SK-N-SH (cell line): ENCODE measurements at regions not wholly inside any gene's neighbourhood (a gene's known extent, or its start where the extent isn't known, plus 50 kb on each side); places are given as distances from the start of the nearest gene placed in this dataset.

Experiments used
- CTCF ChIA-PET: fragments of 300-600, 350-600 bp; formaldehyde crosslinking; extraction: SDS; loops from one replicate; lab custom pipeline; 2021; lab: Yijun Ruan, JAX
- POLR2A ChIA-PET: fragments of 350-600 bp; sonication (Branson Sonifier 250); formaldehyde crosslinking; extraction: SDS; loops from one replicate; lab custom pipeline; 2020; ENCODE audit warnings: antibody characterized with exemption, inconsistent platforms; lab: Yijun Ruan, JAX
- DNase-seq: peaks from one replicate; pipeline ENCODE4 v3.0.0; 2012
- H2AFZ ChIP-seq: fragments of 200-600 bp; sonication (generic); 2 replicates; pipeline ENCODE4 v1.8.1; 2016; ENCODE audit warnings: antibody characterized with exemption, mild to moderate bottlenecking, low read depth
- H3F3A ChIP-seq: fragments of 200-600 bp; sonication (generic); replicated peaks from 2 replicates; pipeline ENCODE3; 2016; ENCODE audit warnings: antibody characterized with exemption, mild to moderate bottlenecking; ENCODE audit not compliant: insufficient read depth
- H3K27ac ChIP-seq, 2 experiments: fragments of 200-500 bp in 1 of 2; fragments of 200-600 bp in 1 of 2; sonication (Bioruptor generic) in 1 of 2; sonication (generic), shearing (Covaris generic) in 1 of 2; 2 replicates each; pipeline versions ENCODE4 v1.5.1 to v1.6.1; 2014 to 2016; ENCODE audit warnings: low read depth in 2 of 2, inconsistent platforms in 1 of 2, low read length in 1 of 2, mild to moderate bottlenecking in 1 of 2, mixed read lengths in 1 of 2
- H3K27me3 ChIP-seq: fragments of 200-600 bp; sonication (generic), shearing (Covaris generic); 2 replicates; pipeline ENCODE4 v1.6.1; 2016; ENCODE audit warnings: mixed run types; ENCODE audit not compliant: insufficient read depth
- H3K36me3 ChIP-seq, 2 experiments: fragments of 200-500 bp in 1 of 2; fragments of 200-600 bp in 1 of 2; sonication (Bioruptor generic) in 1 of 2; sonication (generic) in 1 of 2; replicated peaks in 1 of 2; 2 replicates each; pipeline versions ENCODE3 to v1.5.1; 2014 to 2016; ENCODE audit warnings: low read length in 1 of 2, mild to moderate bottlenecking in 1 of 2; ENCODE audit not compliant: insufficient read depth in 2 of 2, control insufficient read depth in 1 of 2
- H3K4me1 ChIP-seq, 2 experiments: fragments of 200-500 bp in 1 of 2; fragments of 200-600 bp in 1 of 2; sonication (Bioruptor generic) in 1 of 2; sonication (generic), shearing (Covaris generic) in 1 of 2; 2 replicates each; pipeline versions ENCODE4 v1.5.1 to v1.6.1; 2014 to 2016; ENCODE audit warnings: low read depth in 1 of 2, low read length in 1 of 2, mixed run types in 1 of 2; ENCODE audit not compliant: insufficient read depth in 2 of 2, control insufficient read depth in 1 of 2
- H3K4me2 ChIP-seq: fragments of 200-600 bp; sonication (generic), shearing (Covaris generic); 2 replicates; pipeline ENCODE4 v1.6.1; 2017; ENCODE audit warnings: mixed run types
- H3K4me3 ChIP-seq, 2 experiments: fragments of 200-500 bp in 1 of 2; fragments of 200-600 bp in 1 of 2; sonication (Bioruptor generic) in 1 of 2; sonication (generic), shearing (Covaris generic) in 1 of 2; 2 replicates each; pipeline versions ENCODE4 v1.5.1 to v1.8.1; 2014 to 2016; ENCODE audit warnings: low read depth in 2 of 2, inconsistent platforms in 1 of 2, low read length in 1 of 2, mild to moderate bottlenecking in 1 of 2, mixed read lengths in 1 of 2, moderate library complexity in 1 of 2
- H3K79me2 ChIP-seq: fragments of 200-600 bp; sonication (generic); 2 replicates; pipeline ENCODE4 v1.8.1; 2017; ENCODE audit warnings: mild to moderate bottlenecking; ENCODE audit not compliant: insufficient read depth
- H3K9ac ChIP-seq: fragments of 200-600 bp; sonication (generic); 2 replicates; pipeline ENCODE4 v1.6.1; 2017; ENCODE audit warnings: mixed run types
- H3K9me2 ChIP-seq: fragments of 200-600 bp; sonication (generic); 2 replicates; pipeline ENCODE4 v1.6.1; 2017; ENCODE audit warnings: mixed run types
- H3K9me3 ChIP-seq: fragments of 200-600 bp; sonication (generic); 2 replicates; pipeline ENCODE4 v1.6.1; 2017; ENCODE audit warnings: mixed run types, mild to moderate bottlenecking, moderate library complexity
- H4K20me1 ChIP-seq: fragments of 200-600 bp; sonication (generic); 2 replicates; pipeline ENCODE4 v1.6.1; 2017; ENCODE audit warnings: mild to moderate bottlenecking, mixed run types; ENCODE audit not compliant: insufficient read depth
- CHD2 ChIP-seq: fragments of 150-350 bp; IDR thresholded peaks from 2 replicates; pipeline ENCODE4 v1.6.1; 2018; ENCODE audit warnings: low read length; ENCODE audit not compliant: partially characterized antibody
- EP300 ChIP-seq, 2 experiments: IDR thresholded peaks; 2 replicates each; pipeline versions ENCODE4 v1.4.0 to v1.6.1; 2012; ENCODE audit warnings: borderline replicate concordance in 1 of 2, low read depth in 1 of 2, low read length in 1 of 2
- EZH2phosphoT487 ChIP-seq: fragments of 200-600 bp; sonication (generic); IDR thresholded peaks from 2 replicates; pipeline ENCODE4 v1.6.1; 2017; ENCODE audit warnings: low read depth, mixed run types, mild to moderate bottlenecking, antibody characterized with exemption, moderate library complexity, borderline replicate concordance
- FOSL2 ChIP-seq: IDR thresholded peaks from 2 replicates; pipeline ENCODE4 v1.4.0; 2012; ENCODE audit warnings: low read depth, mild to moderate bottlenecking, moderate library complexity, borderline replicate concordance
- FOXJ3 ChIP-seq: sonication (generic); formaldehyde crosslinking; IDR thresholded peaks from 2 replicates; pipeline ENCODE4 v1.5.1; 2020; ENCODE audit warnings: mild to moderate bottlenecking, missing genetic modification reagents
- FOXM1 ChIP-seq: IDR thresholded peaks from 2 replicates; pipeline ENCODE4 v1.4.0; 2012; ENCODE audit warnings: low read depth, mild to moderate bottlenecking
- GABPA ChIP-seq: IDR thresholded peaks from 2 replicates; pipeline ENCODE4 v1.4.0; 2012; ENCODE audit warnings: low read depth, mild to moderate bottlenecking
- GATA2 ChIP-seq: sonication (generic); formaldehyde crosslinking; IDR thresholded peaks from 2 replicates; pipeline ENCODE4 v1.5.0; 2020; ENCODE audit warnings: mild to moderate bottlenecking, missing genetic modification reagents
- IRF3 ChIP-seq: fragments of 150-350 bp; IDR thresholded peaks from 2 replicates; pipeline ENCODE4 v1.6.1; 2016; ENCODE audit warnings: mild to moderate bottlenecking, low read depth, low read length
- MXI1 ChIP-seq: IDR thresholded peaks from 2 replicates; pipeline ENCODE4 v1.6.1; 2012; ENCODE audit warnings: mild to moderate bottlenecking, low read depth, low read length, improper control_type of control experiment
- NFIC ChIP-seq: IDR thresholded peaks from 2 replicates; pipeline ENCODE4 v1.4.0; 2012; ENCODE audit warnings: borderline replicate concordance
- NRF1 ChIP-seq: IDR thresholded peaks from 2 replicates; pipeline ENCODE4 v1.6.1; 2012; ENCODE audit warnings: low read depth, mild to moderate bottlenecking, low read length
- POLR2AphosphoS5 ChIP-seq: IDR thresholded peaks from 2 replicates; pipeline ENCODE4 v1.6.1; 2012; ENCODE audit warnings: low read depth, low read length
- REST ChIP-seq: IDR thresholded peaks from 2 replicates; pipeline ENCODE4 v1.6.1; 2012; ENCODE audit warnings: mild to moderate bottlenecking, low read depth, low read length, moderate library complexity
- RXRA ChIP-seq: IDR thresholded peaks from 2 replicates; pipeline ENCODE4 v1.4.0; 2012; ENCODE audit warnings: low read depth, mild to moderate bottlenecking, borderline replicate concordance
- SIN3A ChIP-seq: IDR thresholded peaks from 2 replicates; pipeline ENCODE4 v1.6.1; 2012; ENCODE audit warnings: low read depth, mild to moderate bottlenecking, low read length, moderate library complexity, borderline replicate concordance
- TAF1 ChIP-seq: IDR thresholded peaks from 2 replicates; pipeline ENCODE4 v1.6.1; 2012; ENCODE audit warnings: low read depth, mild to moderate bottlenecking, low read length, moderate library complexity, borderline replicate concordance
- TEAD4 ChIP-seq: IDR thresholded peaks from 2 replicates; pipeline ENCODE4 v1.4.0; 2012; ENCODE audit warnings: mild to moderate bottlenecking, borderline replicate concordance; ENCODE audit not compliant: insufficient read depth
- USF1 ChIP-seq: IDR thresholded peaks from 2 replicates; pipeline ENCODE4 v1.4.0; 2012; ENCODE audit warnings: low read depth, borderline replicate concordance
- YY1 ChIP-seq: IDR thresholded peaks from 2 replicates; pipeline ENCODE4 v1.4.0; 2012; ENCODE audit warnings: low read depth, mild to moderate bottlenecking
- WGBS: methylation state at CpG from one replicate; pipeline ENCODE4 v1.1.6; 2017; ENCODE audit warnings: low lambda C conversion rate; 5-methylcytosine and 5-hydroxymethylcytosine counted together
- TF ChIP-seq, protein P1 (sequence below): IDR thresholded peaks from 2 replicates; pipeline ENCODE4 v1.4.0; 2012; ENCODE audit warnings: low read depth

DNA sequence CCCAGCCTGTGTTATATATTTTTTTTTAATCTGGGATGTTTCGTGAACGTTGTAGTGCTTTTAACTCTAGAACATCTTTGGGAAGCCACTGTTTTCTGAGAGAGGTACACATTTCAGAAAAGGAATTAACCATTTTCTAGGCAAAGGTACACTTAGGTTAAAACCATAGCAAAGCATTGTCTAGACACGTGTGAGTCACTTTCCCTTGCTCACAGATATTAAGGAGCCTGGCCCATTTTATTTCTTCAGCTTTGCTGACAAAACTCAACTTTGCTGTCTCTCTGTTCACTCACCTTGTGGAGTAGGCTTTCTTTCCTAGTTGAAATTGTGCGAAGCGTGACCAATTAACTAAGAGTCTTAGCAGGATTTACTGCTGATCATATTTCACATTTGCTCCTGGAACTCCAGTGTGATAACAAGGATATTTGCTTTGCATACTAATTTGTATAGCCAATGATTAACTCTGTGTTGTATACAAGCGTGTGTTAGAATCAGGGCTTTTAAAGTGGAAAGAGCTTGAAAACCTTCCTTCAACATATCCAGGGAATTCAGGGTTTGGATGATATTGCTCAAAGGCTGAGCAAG is 215.0 kb upstream of the AGAP1 start:
- CTCF ChIA-PET = interaction anchor here (0.8 kb wide), 1 partner anchor 12 kb away, joined by 3 read pairs; no protein-coding TSS in a partner anchor

GRCh38 chr2:235279965-235280364 is 213.9 kb upstream of the AGAP1 start:
- Histone ChIP-seq H3K4me2 (no peak overlapping the region), H3K79me2 (no peaks in the 10 kb centered on the region), H3K9me2 (no peaks in the 10 kb centered on the region), H3K27me3 (no peaks in the 10 kb centered on the region), H3K4me1 (no peaks in the 10 kb centered on the region; a peak in 1 of 4 replicates), H3K9me3 (no peaks in the 10 kb centered on the region), H3K27ac (no peak overlapping the region), H2AFZ (no peak overlapping the region), H3K36me3 (no peaks in the 10 kb centered on the region), H3K4me3 (no peak overlapping the region), H3F3A (no peaks in the 10 kb centered on the region), H3K9ac (no peak overlapping the region), H4K20me1 (no peaks in the 10 kb centered on the region)
- CTCF ChIA-PET = no interaction called here
- POLR2A ChIA-PET = no interaction called here
- DNase-seq = no peak
- WGBS = 17% methylated on average over 1 of the region's 1 CpG
- TF ChIP-seq SIN3A (no peak), TAF1 (no peak), POLR2AphosphoS5 (no peak), FOSL2 (no peak), IRF3 (no peak), NRF1 (no peak), REST (no peak), EZH2phosphoT487 (no peak), TEAD4 (no peak), CHD2 (no peak), EP300 (IDR thresholded peaks at IDR 0.05; ENCODE audit: borderline replicate concordance in 1 of 2, low read depth in 1 of 2, low read length in 1 of 2) (no peak), FOXM1 (no peak), RXRA (no peak), GABPA (no peak), NFIC (no peak)

More for the DNA sequence above, 215.0 kb upstream of the AGAP1 start:
- TF ChIP-seq FOSL2 = no peak
- no peak for TF ChIP-seq GABPA
- TF ChIP-seq RXRA = no peak
- TF ChIP-seq NFIC = no peak
- no peak for TF ChIP-seq FOXJ3 (CRISPR knock-in tag)
- TF ChIP-seq GATA2 = no peak
- TF ChIP-seq USF1 = no peak
- TF ChIP-seq POLR2AphosphoS5 = no peak
- TF ChIP-seq, protein P1, sequence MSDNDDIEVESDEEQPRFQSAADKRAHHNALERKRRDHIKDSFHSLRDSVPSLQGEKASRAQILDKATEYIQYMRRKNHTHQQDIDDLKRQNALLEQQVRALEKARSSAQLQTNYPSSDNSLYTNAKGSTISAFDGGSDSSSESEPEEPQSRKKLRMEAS = no peak
- no peak for TF ChIP-seq EZH2phosphoT487
- TF ChIP-seq MXI1 = no peak
- no peak for TF ChIP-seq TEAD4
- TF ChIP-seq YY1 = no peak
- no peak for TF ChIP-seq TAF1
- 57% methylated on average over 6 of the region's 6 CpGs for WGBS
- H3K27ac ChIP-seq = no peak overlapping the region
- no peak for DNase-seq
- H2AFZ ChIP-seq = no peak overlapping the region
- POLR2A ChIA-PET = no interaction called here
- H4K20me1 ChIP-seq = no peaks in the 10 kb centered on the region
- H3K9me2 ChIP-seq = no peaks in the 10 kb centered on the region
- H3K79me2 ChIP-seq = no peaks in the 10 kb centered on the region
- no peak overlapping the region for H3K9ac ChIP-seq
- H3K36me3 ChIP-seq = no peaks in the 10 kb centered on the region
- H3K4me2 ChIP-seq = no peak overlapping the region
- H3F3A ChIP-seq = no peaks in the 10 kb centered on the region
- H3K4me1 ChIP-seq = no peaks in the 10 kb centered on the region; a peak in 1 of 4 replicates
- H3K4me3 ChIP-seq = no peak overlapping the region
- no peaks in the 10 kb centered on the region for H3K27me3 ChIP-seq
- H3K9me3 ChIP-seq = no peaks in the 10 kb centered on the region
